SH-SY5Y (cell line): ENCODE measurements at regions not wholly inside any gene's neighbourhood (a gene's known extent, or its start where the extent isn't known, plus 50 kb on each side); places are given as distances from the start of the nearest gene placed in this dataset.

ENCODE experiments used
- GATA2 ChIP-seq: IDR thresholded peaks from 2 replicates; pipeline ENCODE4 v1.6.1; 2011; ENCODE audit warnings: mild to moderate bottlenecking, low read depth, low read length
- GATA3 ChIP-seq: IDR thresholded peaks from 2 replicates; pipeline ENCODE4 v1.6.1; 2011; ENCODE audit warnings: low read depth, mild to moderate bottlenecking, low read length, moderate library complexity

DNA sequence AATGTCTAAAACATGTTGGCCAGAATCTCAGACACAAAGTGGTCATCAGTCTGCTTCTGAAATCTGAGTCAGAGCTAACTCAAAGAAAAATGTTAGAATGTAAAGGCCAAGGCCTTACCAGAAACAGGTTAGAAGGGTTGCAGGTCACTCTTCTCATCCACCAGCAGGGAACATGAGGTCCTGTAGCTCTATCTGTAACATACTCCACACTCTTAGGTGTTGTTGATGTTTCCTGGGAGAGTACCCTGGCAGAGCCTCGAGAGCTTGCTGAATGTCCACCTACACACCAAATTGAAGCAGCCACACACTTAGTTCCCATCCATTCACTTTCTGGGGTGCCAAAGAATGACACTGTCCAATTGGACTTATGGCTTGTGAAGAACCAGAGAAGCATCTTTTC lies 76.6 kb upstream of the INPP4B start:
- TF ChIP-seq GATA3 (no peak), GATA2 (no peak)
